IMR-90 (cell line): ENCODE measurements at regions not wholly inside any gene's neighbourhood (a gene's known extent, or its start where the extent isn't known, plus 50 kb on each side); places are given as distances from the start of the nearest gene placed in this dataset.

Source experiments
- CEBPB ChIP-seq: IDR thresholded peaks from 2 replicates; pipeline ENCODE4 v1.6.1; 2012; ENCODE audit warnings: low read depth, low read length, improper control_type of control experiment
- CHD1 ChIP-seq: IDR thresholded peaks from 2 replicates; pipeline ENCODE4 v1.6.1; 2012; ENCODE audit warnings: low read depth, low read length, improper control_type of control experiment
- CTCF ChIP-seq: conservative IDR thresholded peaks from 2 replicates; pipeline ENCODE4 v1.5.1; 2012; ENCODE audit warnings: mild to moderate bottlenecking, low read depth, low read length, improper control_type of control experiment
- ELK1 ChIP-seq: fragments of 150-350 bp; IDR thresholded peaks from 2 replicates; pipeline ENCODE4 v1.6.1; 2016; ENCODE audit warnings: low read depth, mild to moderate bottlenecking, low read length, moderate library complexity, borderline replicate concordance
- FOS ChIP-seq: fragments of 150-350 bp; IDR thresholded peaks from 2 replicates; pipeline ENCODE4 v1.6.1; 2016; ENCODE audit warnings: low read depth, low read length
- POLR2A ChIP-seq: IDR thresholded peaks from 2 replicates; pipeline ENCODE4 v1.6.1; 2012; ENCODE audit warnings: mild to moderate bottlenecking, low read depth, low read length
- RAD21 ChIP-seq: IDR thresholded peaks from 2 replicates; pipeline ENCODE4 v1.6.1; 2012; ENCODE audit warnings: low read length, improper control_type of control experiment
- RCOR1 ChIP-seq: IDR thresholded peaks from 2 replicates; pipeline ENCODE4 v1.6.1; 2012; ENCODE audit warnings: mild to moderate bottlenecking, low read length, improper control_type of control experiment; ENCODE audit not compliant: insufficient replicate concordance
- SMC3 ChIP-seq: fragments of 150-350 bp; IDR thresholded peaks from 2 replicates; pipeline ENCODE4 v1.6.1; 2016; ENCODE audit warnings: low read depth, mild to moderate bottlenecking, antibody characterized with exemption, low read length, moderate library complexity

GRCh38 chr6:81308577-81309279, 443.8 kb downstream of the TENT5A start:
- TF ChIP-seq RAD21 = no peak
- no peak for TF ChIP-seq CTCF
- no peak for TF ChIP-seq POLR2A
- no peak for TF ChIP-seq CHD1
- TF ChIP-seq FOS = no peak
- TF ChIP-seq CEBPB = no peak
- no peak for TF ChIP-seq RCOR1
- no peak for TF ChIP-seq SMC3
- TF ChIP-seq ELK1 = no peak
